ENCODE measurements at regions not wholly inside any gene's neighbourhood (a gene's known extent, or its start where the extent isn't known, plus 50 kb on each side); places are given as distances from the start of the nearest gene placed in this dataset.

DNA sequence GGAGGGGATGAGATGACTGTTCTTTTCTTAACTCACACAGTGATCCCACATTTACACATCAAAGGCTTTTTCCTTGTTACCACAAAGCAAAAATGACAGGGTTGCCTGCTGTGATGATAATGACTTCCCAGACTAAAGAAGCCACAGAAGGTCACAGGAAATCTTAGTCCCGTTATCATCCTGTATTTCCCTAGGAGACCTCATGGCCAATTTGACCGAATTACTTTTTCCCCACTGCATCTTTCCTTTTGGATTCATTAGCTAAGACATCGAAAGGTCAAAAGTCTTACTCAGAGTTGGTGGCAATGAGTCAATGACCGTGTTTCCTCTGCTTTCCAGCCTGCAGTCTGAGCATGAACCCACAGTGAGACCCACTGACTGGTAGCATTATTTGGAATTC, 130.1 kb upstream of the INHBA start:
- peak; percentile 75 for DNase-seq (ENCODE audit: low spot score)

DNA sequence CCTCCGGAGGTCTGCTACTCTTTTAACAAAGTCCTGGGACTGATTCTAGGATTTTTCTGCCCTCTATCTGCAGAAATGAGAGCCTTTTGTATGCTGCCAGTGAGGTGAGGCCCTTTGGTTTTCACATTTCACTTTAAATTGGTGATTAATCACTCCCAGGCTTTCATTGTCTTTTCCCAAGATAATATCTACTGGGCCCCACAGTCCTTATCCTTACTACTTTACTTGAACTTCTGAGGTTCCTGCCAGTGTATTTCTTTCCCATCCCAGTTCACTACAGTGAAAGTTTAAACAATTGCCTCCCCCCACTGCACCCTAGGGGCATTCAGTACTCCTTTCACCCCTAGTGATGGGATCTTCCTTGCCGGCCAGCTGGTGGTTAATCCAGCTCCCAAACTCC, 127.4 kb upstream of the INHBA start:
- DNase-seq (ENCODE audit: low spot score) = no peak

DNA sequence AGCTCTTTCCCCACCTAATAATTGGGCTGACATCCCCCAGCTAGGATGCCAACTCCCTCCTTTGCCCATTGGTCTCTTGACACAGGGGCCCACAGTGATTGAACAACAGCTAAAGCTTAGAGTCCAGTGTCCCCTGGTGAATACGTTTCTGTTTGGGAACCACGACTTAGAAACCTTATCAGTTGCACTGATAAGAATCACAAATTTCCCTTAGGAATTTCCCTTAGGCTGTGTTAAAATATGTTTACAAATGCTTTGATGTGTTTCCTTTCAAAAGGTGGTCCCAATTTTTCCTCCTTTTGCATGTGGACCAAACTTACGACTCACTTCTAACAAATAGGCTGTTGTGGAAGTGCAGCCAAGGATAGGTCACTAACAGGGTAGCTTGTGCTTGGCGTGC, 126.0 kb upstream of the INHBA start:
- DNase-seq (ENCODE audit: low spot score) = peak; percentile 21

DNA sequence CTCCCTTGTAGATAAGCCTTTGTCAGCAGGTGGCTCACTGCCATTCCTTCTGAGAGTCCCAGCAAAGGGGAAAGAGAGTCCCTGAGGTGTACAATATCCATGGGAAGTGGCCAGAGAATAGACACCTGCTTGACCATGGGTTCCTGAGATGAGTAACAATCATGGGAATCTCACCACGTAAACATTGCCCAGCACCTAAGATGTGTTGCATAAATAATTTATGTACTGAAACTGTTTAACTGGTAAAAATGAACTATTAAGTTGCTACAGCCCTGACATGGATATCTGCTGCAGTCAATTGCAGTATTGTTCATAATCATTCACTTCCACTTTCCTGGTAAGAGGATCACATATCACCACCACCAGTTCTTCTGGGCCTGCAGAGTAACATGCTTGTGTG, 123.8 kb upstream of the INHBA start:
- DNase-seq (ENCODE audit: low spot score) = peak; percentile 9

DNA sequence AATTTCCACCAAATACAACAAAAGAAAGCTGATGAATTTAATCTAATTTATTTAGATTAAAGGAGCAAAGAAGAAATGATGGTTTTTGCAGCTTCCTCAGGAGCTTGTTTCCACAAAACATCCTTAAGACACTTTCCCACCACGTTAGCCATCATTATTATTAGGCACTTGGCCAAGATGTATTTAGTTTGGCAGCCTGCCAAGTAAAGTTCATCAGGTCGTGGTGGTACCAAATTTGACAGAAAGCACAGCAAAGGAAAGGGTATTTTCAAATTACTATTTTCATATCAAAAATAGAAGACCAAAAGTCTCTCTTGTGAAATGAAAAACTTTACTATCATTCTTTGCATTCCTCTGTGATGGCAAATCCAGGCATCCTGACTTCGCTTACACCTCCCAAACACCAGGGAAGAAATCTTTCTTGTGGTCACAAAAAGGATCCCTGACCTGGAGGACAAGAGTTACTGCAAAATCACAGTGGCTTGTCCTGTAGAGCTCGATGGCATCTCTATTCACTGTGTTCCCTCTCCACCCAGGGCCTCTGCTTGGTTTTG, 123.1 kb upstream of the INHBA start:
- peak; percentile 58 for DNase-seq (ENCODE audit: low spot score)

DNA sequence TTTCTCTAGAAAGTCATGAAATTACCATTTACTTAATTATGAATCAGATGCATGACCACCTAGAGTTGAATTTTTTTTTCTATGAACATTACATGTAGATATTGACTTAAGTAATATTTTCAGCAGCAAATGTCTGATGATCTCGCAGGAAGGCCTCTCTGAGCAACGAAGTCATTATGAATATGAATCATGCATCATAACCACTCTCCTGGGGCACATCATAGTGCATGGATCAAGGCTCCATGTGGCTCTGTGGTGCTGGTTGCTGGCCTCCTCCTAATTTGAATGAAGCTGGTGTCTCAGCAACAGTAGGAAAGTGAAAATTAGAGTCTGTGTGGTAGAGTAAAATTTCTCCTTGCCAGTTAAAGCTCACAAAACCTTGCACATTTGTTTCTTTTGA, 121.4 kb upstream of the INHBA start:
- DNase-seq (ENCODE audit: low spot score) = peak; percentile 10

DNA sequence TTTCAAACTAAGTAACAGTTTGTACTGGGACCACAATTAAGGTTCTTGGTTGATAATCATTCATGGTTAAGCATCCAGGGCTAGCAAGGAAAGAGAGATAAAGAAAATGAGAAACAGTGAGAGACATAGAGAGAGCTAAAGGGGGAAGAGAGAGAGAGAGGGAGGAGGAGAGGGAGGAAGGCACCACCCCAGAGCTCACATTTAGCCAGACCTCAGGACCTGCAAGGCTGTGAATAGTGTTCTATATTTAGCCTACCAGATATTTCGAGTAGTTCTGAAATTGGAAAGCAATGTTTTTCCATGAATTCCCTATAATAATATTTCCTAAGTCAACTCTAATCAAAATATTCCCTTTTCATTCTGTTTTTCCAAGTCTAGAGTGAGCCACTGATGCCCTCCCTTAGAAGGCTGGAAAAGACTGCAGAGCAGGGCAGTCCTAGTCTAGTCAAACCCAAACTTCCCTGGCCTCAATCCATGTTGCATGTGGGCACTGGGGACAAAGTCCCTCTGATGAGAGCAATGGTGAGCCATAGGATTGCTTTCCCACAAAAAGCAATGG, 119.4 kb upstream of the INHBA start:
- no peak for DNase-seq (ENCODE audit: low spot score)

DNA sequence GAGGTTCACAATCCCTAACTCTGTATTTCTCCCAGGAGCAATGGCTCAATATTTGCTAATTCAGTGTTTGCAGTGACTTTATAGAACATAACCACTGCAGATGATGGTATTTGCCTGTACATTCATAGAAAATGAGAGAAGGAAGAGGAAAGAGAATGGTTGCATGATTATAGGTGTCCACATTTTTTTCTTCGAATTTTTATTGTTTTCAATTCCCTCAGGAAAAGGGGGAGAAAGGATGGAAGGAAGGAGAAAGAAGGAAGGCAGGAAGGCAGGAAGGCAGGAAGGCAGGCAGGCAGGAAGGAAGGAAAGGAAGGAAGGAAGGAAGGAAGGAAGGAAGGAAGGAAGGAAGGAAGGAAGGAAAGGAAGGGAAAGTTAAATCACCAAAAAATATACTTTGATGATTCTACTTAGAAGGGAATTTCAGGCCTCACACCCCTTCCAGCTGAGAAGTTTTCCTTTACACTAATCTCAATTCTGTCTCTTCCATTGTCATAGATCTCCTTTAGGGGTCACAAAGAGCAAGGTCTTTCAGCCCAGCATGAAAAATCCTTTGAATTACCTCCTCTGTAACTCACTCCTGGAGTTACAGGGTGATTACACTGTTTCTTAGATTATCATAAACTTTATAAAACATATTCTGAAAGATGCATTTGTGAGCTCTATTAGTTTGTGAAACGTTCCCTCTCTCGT, 118.8 kb upstream of the INHBA start:
- no peak for DNase-seq (ENCODE audit: low spot score)

DNA sequence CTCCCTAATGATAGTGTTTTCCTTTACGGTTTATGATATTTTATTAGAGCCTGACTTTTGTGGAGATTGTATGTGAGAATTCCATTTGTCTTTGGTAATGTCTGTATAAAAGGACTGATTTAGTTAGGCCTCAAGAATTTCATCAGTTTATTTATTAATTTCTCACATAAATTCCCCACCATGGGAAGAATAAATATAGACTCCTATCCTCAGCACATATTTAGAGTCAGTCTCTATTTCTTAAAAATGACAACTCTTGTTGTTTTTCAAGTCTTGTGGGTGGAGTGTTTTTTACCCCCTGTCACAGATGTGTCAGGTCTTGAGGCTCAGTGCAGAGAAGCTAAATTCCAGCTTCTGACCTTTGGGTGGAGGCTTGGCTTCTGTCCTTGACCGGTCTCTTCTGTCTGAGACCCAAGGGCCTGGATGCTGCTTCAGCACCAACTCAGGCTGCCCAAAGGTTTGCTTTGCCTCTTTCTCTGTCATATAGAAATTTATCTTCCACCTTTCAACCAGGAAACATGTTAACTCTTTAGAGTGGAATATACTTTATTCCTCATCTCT, 117.3 kb upstream of the INHBA start:
- DNase-seq (ENCODE audit: low spot score) = no peak

DNA sequence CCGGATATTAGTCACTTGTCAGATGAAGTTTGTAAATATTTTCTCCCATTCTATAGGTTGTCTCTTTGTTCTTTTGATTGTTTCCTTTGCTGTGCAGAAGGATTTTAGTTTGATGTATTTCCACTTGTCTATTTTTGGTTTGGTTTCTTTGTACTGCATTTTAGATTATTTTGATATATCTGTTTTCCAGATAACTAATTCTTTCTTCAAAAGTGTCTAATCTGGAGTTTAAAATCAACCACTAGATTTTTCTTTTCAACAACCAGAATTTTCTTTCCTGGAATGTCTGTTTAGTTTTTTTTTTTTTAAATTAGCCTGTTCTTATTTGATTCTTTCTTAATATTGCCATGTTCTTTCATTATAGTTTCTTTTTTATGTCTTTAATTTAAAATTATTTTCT, 116.8 kb upstream of the INHBA start:
- DNase-seq (ENCODE audit: low spot score) = no peak

DNA sequence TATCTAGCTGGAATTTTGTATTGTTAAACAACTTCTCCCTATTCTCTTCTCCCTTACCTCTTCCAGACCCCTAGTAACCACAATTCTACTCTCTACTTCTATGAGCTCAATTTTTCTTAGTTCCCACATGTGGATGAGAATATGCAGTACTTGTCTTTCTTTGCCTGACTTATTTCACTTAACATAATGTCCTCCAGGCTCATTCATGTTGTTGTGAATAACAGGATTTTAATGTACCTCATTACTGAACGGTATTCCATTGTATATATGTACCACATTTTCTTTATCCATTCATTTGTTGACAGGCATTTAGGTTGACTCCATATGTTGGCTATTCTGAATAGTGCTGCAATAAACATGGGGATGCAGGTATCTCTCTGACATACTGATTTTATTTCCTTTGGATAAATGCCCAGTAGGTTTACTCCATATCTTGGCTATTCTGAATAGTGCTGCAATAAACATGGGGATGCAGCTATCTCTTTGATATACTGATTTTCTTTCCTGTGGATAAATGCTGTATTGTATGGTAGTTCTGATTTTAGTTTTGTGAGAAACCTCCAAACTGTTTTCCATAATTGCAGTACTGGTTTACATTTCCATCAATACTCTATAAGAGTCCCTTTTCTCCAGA, 116.0 kb upstream of the INHBA start:
- DNase-seq (ENCODE audit: low spot score) = no peak

DNA sequence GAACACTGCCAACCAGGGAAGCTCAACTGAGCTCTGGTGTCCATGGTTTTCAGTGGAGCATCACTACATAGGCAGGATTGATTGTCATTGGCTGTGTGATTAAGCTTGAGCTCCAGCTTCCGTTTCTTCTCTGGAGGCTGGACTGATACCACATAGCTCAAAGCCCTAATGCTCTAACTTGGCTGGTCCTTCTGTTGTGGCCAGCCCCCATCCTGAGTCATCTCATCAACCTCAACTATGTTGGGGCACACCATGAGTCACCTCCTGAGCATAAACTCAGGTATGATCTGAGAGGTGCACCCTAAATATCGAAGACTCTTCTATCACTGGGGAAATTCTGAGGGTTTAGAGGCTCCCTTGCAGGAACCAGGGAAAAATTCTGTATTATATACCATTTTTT, 114.5 kb upstream of the INHBA start:
- peak; percentile 86 for DNase-seq (ENCODE audit: low spot score)

DNA sequence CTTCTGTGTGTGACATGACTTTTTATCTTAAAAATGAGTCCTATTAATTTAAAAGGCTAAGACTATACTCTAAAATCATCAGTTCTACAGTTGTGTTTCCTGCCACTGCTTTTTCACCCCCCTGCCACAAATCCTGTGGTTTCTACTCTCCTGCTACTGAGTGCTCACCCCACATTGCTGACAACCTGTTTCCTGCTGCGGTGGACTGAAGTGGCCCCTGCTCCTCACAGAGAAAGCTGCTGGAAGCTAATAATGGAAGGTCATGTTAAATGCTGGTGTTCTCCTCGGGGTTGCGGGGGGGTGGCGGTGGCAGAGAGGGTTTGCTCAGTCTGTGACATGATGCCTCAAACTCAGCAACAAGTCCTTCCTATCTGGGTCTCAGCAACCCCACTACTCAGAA, 113.2 kb upstream of the INHBA start:
- peak; percentile 48 for DNase-seq (ENCODE audit: low spot score)

DNA sequence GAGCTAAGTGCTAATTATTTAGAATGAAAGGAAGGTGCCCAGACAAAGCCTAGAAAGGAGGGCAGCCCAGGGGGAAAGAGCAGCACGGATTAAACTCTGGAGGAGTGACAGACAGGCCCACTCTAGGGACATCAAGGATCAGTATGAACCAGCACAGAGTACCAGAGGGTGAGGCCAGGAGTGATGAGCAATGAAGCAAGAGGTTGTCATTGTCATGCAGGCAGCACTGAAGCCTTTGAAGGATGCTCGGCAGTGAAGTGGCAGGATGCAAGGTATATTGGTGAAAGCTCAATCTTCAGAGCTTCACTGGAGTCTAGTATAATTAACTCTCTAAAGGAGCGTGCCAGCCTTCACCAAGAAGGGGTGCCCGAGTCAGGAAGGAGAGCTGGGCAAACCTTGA, 112.0 kb upstream of the INHBA start:
- no peak for DNase-seq (ENCODE audit: low spot score)

DNA sequence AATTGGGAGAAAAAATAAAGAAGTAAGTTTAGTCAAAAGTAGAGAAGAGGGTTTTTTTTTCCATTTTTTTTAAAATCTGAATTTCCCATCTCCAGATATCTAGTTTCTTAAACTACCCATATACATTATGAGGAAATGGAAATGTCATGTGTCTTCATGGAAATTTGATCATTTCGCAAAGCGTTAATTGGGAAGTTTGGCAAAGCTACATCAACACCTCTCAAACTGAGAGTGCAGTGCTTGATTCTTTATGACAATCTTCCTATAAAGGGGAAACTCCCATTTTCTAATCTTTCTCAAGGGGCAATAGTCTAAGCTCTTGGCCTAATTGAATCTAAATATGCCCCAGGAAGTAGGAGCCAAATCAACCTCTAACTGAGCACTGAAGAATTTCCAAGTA, 110.4 kb upstream of the INHBA start:
- DNase-seq (ENCODE audit: low spot score) = no peak

DNA sequence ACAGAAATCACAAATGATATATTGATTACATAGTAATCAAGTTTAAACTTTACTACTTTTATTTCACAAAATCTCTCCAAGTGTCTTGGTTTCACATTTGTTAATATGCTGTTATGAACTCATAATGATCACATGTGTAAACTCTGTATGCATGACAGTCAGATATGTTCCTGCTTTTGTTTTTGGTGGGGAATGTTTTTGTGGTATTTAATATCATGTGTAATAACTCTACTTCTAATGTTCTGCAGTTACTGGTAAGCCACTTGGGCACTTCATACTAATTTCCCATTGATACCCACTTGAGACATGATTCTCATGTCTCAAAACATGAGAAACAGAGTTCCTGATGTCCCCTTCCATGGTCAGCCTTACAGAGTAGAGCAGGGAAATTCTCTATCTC, 109.1 kb upstream of the INHBA start:
- no peak for DNase-seq (ENCODE audit: low spot score)

DNA sequence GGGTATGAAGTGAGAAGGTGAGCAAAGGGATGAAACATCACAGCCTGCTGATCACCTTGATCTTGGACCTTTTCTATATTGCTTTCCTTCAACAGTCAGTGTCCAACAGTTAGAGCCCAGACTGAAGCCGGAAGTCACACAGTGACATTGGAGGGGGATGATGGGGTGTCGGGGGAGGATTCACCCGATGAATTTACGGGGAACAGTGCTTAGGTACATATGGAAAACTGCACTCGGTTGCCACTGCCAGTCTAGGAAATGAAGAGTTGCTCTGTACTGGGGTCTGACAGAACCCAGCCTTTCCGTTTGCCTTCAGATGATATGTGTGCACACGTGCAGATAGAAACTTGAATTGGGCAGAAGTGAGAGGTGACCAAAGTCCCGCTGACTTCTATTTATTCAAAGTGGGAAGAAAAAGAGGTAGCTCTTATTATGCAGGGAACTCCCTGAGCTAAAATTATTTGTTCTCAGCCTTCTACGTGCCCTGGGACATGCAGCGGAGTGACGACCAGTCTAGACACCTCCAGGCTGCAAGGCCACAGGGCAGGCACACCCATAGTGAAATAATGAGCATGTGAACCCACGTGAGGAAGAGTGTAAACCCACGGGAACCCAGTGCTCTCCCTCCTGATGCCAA, 107.2 kb upstream of the INHBA start:
- no peak for DNase-seq (ENCODE audit: low spot score)

DNA sequence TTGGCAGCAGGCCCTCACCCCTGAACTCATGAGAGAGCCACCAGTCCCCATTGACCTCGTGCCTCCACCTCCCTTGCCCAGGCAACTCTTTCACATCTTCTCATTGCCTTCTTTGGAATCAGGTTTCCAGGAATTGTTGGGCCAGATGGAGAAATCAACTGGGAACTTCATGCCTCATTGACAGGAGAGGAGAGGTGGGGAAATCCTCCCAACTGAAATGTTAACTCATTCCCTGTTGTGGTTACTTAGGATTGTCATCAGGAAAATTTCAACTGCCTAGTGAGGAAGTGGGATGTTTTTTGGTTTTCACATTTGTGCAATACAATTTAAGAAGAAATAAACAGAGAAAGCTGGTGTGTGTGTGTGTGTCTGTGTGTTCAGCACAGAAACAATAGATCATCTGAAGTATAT, 106.6 kb upstream of the INHBA start:
- no peak for DNase-seq (ENCODE audit: low spot score)

DNA sequence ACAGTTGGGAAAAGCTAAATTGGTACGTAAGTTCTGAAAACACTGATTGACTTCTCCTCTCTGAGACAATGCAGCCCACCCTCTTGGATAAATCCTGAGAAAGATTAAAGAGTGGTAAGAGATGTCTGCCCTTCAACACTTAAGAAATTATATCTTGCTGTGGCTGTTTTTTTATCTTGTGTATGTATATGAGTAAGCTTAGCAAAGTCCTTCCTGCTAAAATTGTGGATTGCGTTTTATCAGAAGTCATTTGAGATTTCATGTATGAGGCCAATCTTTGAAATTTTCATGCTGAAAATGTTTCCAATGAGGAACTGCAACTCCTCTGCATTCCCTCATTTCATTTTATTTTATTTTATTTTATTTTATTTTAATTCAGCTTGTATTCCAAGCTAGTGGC, 106.2 kb upstream of the INHBA start:
- DNase-seq (ENCODE audit: low spot score) = no peak

DNA sequence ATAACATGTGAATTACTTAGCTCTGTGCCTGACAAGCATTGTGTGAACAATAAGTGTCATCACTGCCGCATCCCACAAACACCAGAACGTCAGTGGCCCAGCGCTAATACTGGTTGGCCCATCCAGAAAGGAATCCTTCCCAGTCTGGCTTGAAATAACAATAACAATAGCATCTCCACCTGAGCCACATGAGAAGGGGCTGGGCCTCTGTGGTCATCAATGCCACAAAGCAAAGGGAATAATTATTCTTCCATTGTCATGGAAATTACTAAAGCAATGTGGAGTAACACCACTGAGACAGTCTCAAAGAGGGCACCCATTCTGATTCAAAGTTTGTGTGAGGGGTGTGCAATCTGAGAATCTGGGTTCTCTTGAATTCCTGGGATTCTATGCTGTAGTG, 105.7 kb upstream of the INHBA start:
- no peak for DNase-seq (ENCODE audit: low spot score)

DNA sequence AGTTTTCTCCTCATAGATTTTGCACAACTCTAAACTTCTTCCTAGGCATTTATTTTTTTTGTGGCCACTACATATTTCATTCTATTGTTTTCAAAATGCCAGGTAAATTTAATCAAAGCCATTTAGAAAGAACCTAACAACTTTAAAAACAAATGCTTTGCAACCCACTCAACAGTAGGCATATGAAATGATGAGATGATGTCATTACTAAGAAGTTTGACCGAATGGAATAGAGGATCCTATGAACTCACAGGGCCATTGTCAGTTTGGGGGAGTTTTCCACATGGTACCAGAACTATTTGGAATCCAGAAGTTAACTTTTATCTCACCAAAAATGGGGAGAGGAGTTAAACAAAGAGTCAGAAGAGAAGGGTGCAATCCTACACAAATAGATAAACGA, 100.7 kb upstream of the INHBA start:
- no peak for DNase-seq (ENCODE audit: low spot score)

DNA sequence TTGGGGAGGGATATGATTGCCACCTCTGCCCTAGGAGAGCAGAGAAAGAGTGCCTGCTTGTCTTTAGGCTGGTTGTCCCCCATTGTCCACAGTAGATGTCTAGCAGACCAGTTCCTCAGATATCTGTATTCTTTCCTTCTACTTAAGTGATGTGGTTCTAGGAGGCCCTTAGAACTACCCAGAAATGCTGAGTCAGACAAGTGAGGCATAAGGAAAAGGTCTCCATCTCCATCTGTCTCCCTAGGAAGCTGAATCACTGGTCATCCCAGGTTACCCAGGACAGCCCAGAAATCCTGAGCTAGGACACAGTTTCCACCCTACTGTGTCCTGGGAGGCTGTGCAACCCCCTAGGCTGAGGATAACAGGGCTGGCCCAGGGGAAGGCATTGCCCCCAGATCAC, 93.4 kb upstream of the INHBA start:
- DNase-seq (ENCODE audit: low spot score) = no peak
